ENCODE measurements at regions not wholly inside any gene's neighbourhood (a gene's known extent, or its start where the extent isn't known, plus 50 kb on each side); places are given as distances from the start of the nearest gene placed in this dataset.
A peak's percentile ranks its signal among the peaks of the same experiment; 100 is the strongest.

DNA sequence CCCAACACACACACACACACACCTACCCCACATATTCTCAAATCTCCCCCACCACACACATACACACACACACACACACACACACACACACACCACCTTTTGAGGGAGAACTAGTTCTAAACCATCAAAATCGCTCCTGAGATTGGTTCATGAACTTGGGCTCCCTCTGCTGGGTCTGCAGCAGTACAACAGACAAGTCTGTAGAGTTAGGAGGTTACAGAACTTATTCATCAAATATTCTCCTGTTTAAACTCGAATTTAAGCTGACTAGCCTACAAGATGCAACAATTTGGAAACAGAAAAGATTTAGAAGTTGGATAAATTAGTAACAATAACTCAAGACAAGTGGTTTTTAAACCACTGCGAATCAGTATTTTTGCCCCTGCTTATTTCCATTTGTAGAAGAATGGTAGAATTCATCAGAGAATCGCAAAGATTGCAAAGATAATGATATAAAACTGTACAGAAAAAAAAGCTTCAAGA is 136.4 kb upstream of the USP15 start:
- TF ChIP-seq, protein P1, sequence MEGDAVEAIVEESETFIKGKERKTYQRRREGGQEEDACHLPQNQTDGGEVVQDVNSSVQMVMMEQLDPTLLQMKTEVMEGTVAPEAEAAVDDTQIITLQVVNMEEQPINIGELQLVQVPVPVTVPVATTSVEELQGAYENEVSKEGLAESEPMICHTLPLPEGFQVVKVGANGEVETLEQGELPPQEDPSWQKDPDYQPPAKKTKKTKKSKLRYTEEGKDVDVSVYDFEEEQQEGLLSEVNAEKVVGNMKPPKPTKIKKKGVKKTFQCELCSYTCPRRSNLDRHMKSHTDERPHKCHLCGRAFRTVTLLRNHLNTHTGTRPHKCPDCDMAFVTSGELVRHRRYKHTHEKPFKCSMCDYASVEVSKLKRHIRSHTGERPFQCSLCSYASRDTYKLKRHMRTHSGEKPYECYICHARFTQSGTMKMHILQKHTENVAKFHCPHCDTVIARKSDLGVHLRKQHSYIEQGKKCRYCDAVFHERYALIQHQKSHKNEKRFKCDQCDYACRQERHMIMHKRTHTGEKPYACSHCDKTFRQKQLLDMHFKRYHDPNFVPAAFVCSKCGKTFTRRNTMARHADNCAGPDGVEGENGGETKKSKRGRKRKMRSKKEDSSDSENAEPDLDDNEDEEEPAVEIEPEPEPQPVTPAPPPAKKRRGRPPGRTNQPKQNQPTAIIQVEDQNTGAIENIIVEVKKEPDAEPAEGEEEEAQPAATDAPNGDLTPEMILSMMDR (conservative IDR thresholded peaks at IDR 0.05 in 1 of 2, IDR thresholded peaks at IDR 0.05 in 1 of 2; ENCODE audit: extremely low read depth in 1 of 2, insufficient read depth in 1 of 2, low read depth in 1 of 2, low read length in 2 of 2) = peak; percentile 80 to 83
- no peak for TF ChIP-seq EZH2 (IDR thresholded peaks at IDR 0.05; ENCODE audit: borderline replicate concordance, low read length)

Data from mammary epithelial cell (primary cell).